ENCODE measurements at regions not wholly inside any gene's neighbourhood (a gene's known extent, or its start where the extent isn't known, plus 50 kb on each side); places are given as distances from the start of the nearest gene placed in this dataset.

GRCh38 chr2:59791004-59791618 lies 762.3 kb downstream of the BCL11A start:
- Histone ChIP-seq H3K27me3 (ENCODE audit: insufficient read depth, poor library complexity, severe bottlenecking) (no peaks in the 10 kb centered on the region), H3K4me3 (replicated peaks; ENCODE audit: insufficient read depth, low read length) (no peak overlapping the region), H3K27ac (replicated peaks) (no peak overlapping the region)
- no peak for TF ChIP-seq POLR2AphosphoS5 (IDR thresholded peaks at IDR 0.05; ENCODE audit: low read depth)
- TF ChIP-seq CTCF (IDR thresholded peaks at IDR 0.05; ENCODE audit: insufficient read depth, low read length) = no peak
- TF ChIP-seq SPI1 (IDR thresholded peaks at IDR 0.05; ENCODE audit: borderline replicate concordance, low read depth) = no peak
- TF ChIP-seq GABPA (IDR thresholded peaks at IDR 0.05; ENCODE audit: low read depth) = no peak
- TF ChIP-seq REST (IDR thresholded peaks at IDR 0.05; ENCODE audit: insufficient replicate concordance, low read depth) = no peak
- DNase-seq (ENCODE audit: low read depth in 1 of 2, low spot score in 1 of 2) = no peak

- Histone ChIP-seq H3K4me3 (replicated peaks; ENCODE audit: insufficient read depth, low read length) (no peak overlapping the region), H3K27ac (replicated peaks) (no peak overlapping the region), H3K27me3 (ENCODE audit: insufficient read depth, poor library complexity, severe bottlenecking) (no peaks in the 10 kb centered on the region)
- no peak for DNase-seq (ENCODE audit: low read depth in 1 of 2, low spot score in 1 of 2)
- no peak for TF ChIP-seq GABPA (IDR thresholded peaks at IDR 0.05; ENCODE audit: low read depth)
- no peak for TF ChIP-seq REST (IDR thresholded peaks at IDR 0.05; ENCODE audit: insufficient replicate concordance, low read depth)
- no peak for TF ChIP-seq SPI1 (IDR thresholded peaks at IDR 0.05; ENCODE audit: borderline replicate concordance, low read depth)
- no peak for TF ChIP-seq CTCF (IDR thresholded peaks at IDR 0.05; ENCODE audit: insufficient read depth, low read length)
- no peak for TF ChIP-seq POLR2AphosphoS5 (IDR thresholded peaks at IDR 0.05; ENCODE audit: low read depth)
Observed at GRCh38 chr2:59790186-59791003, 763.1 kb downstream of the BCL11A start.

DNA sequence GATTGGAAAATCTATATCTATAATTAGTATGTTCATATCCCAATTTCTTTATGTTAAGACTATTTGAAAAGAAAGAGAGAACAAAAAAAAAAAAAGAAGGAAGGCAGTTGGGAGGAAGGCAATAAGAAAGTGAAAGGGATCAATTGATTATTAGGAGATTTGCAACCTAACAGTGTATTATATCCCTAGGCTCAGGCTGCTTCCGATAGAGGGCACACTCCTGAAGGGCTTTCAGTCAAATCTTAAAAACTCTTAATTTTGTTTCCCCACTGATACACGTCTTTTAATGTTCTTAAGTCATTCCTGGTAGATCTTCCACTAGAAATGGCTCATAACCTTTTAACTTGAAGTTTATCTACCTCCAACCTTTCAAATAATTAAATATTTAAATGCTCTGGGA lies 763.9 kb downstream of the BCL11A start:
- Histone ChIP-seq H3K27me3 (ENCODE audit: insufficient read depth, poor library complexity, severe bottlenecking) (no peaks in the 10 kb centered on the region), H3K4me3 (replicated peaks; ENCODE audit: insufficient read depth, low read length) (no peak overlapping the region), H3K27ac (replicated peaks) (no peak overlapping the region)
- no peak for TF ChIP-seq GABPA (IDR thresholded peaks at IDR 0.05; ENCODE audit: low read depth)
- no peak for TF ChIP-seq POLR2AphosphoS5 (IDR thresholded peaks at IDR 0.05; ENCODE audit: low read depth)
- TF ChIP-seq SPI1 (IDR thresholded peaks at IDR 0.05; ENCODE audit: borderline replicate concordance, low read depth) = no peak
- no peak for TF ChIP-seq REST (IDR thresholded peaks at IDR 0.05; ENCODE audit: insufficient replicate concordance, low read depth)
- TF ChIP-seq CTCF (IDR thresholded peaks at IDR 0.05; ENCODE audit: insufficient read depth, low read length) = no peak
- DNase-seq (ENCODE audit: low read depth in 1 of 2, low spot score in 1 of 2) = no peak

All from HL-60 (cell line).